Neural progenitor cell (in vitro differentiated cells): ENCODE measurements at regions not wholly inside any gene's neighbourhood (a gene's known extent, or its start where the extent isn't known, plus 50 kb on each side); places are given as distances from the start of the nearest gene placed in this dataset.
A peak's percentile ranks its signal among the peaks of the same experiment; 100 is the strongest.

Source experiments
- DNase-seq: peaks from one replicate; pipeline ENCODE4 v3.0.0-alpha.2; 2016; ENCODE audit warnings: low spot score
- H2AFZ ChIP-seq: fragments of 200-600 bp; sonication (generic); replicated peaks from 2 replicates; pipeline ENCODE4 v1.6.1; 2016; ENCODE audit warnings: antibody characterized with exemption
- H3F3A ChIP-seq: fragments of 200-600 bp; sonication (generic); 2 replicates; pipeline ENCODE4 v1.6.1; 2016; ENCODE audit warnings: antibody characterized with exemption, low read depth
- H3K27ac ChIP-seq: fragments of 200-600 bp; sonication (generic); 2 replicates; pipeline ENCODE4 v1.5.1; 2016; ENCODE audit warnings: mild to moderate bottlenecking
- H3K27me3 ChIP-seq: fragments of 200-600 bp; sonication (generic); 2 replicates; pipeline ENCODE4 v1.6.1; 2016; ENCODE audit warnings: mild to moderate bottlenecking, moderate library complexity
- H3K36me3 ChIP-seq: fragments of 200-600 bp; sonication (generic); 2 replicates; pipeline ENCODE4 v1.5.1; 2016
- H3K4me1 ChIP-seq: fragments of 200-600 bp; sonication (generic); 2 replicates; pipeline ENCODE4 v1.6.1; 2016; ENCODE audit warnings: mixed run types
- H3K4me2 ChIP-seq: fragments of 200-600 bp; sonication (generic); 2 replicates; pipeline ENCODE4 v1.6.1; 2016
- H3K4me3 ChIP-seq: fragments of 200-600 bp; sonication (generic); 2 replicates; pipeline ENCODE4 v1.5.1; 2016
- H3K79me2 ChIP-seq: fragments of 200-600 bp; sonication (generic); 2 replicates; pipeline ENCODE4 v1.6.1; 2016; ENCODE audit warnings: low read depth
- H3K9ac ChIP-seq: fragments of 200-600 bp; sonication (generic); 2 replicates; pipeline ENCODE4 v1.6.1; 2016
- H3K9me3 ChIP-seq: fragments of 200-600 bp; sonication (generic); 2 replicates; pipeline ENCODE4 v1.5.1; 2016; ENCODE audit warnings: low read depth
- H4K20me1 ChIP-seq: fragments of 200-600 bp; sonication (generic); 2 replicates; pipeline ENCODE4 v1.6.1; 2016; ENCODE audit warnings: low read depth
- H3K27ac Mint-ChIP-seq: 3 replicates; pipeline ENCODE4 v1.8.0; 2021; ENCODE audit warnings: mixed read lengths
- H3K27me3 Mint-ChIP-seq: 2 replicates; pipeline ENCODE4 v1.8.0; 2022; ENCODE audit warnings: low read depth, mild to moderate bottlenecking, inconsistent platforms, moderate library complexity, mixed read lengths; ENCODE audit not compliant: insufficient read depth
- H3K36me3 Mint-ChIP-seq: 3 replicates; pipeline ENCODE4 v1.8.0; 2021; ENCODE audit warnings: mixed read lengths
- H3K4me1 Mint-ChIP-seq: 3 replicates; pipeline ENCODE4 v1.8.0; 2021; ENCODE audit warnings: mixed read lengths
- H3K4me3 Mint-ChIP-seq: 3 replicates; pipeline ENCODE4 v1.8.0; 2021; ENCODE audit warnings: mild to moderate bottlenecking, moderate library complexity, mixed read lengths
- H3K9me3 Mint-ChIP-seq: 3 replicates; pipeline ENCODE4 v1.8.0; 2020; ENCODE audit warnings: mixed read lengths
- EZH2 ChIP-seq: fragments of 200-600 bp; sonication (generic); IDR thresholded peaks from 2 replicates; pipeline ENCODE4 v1.6.1; 2017; ENCODE audit warnings: antibody characterized with exemption, mild to moderate bottlenecking, moderate library complexity
- EZH2phosphoT487 ChIP-seq: fragments of 200-600 bp; sonication (generic); IDR thresholded peaks from 2 replicates; pipeline ENCODE4 v1.6.1; 2017; ENCODE audit warnings: antibody characterized with exemption
- TF ChIP-seq, protein P1 (sequence below): fragments of 200-600 bp; sonication (generic); IDR thresholded peaks from 2 replicates; pipeline ENCODE4 v1.5.1; 2017; ENCODE audit warnings: antibody characterized with exemption, mild to moderate bottlenecking

DNA sequence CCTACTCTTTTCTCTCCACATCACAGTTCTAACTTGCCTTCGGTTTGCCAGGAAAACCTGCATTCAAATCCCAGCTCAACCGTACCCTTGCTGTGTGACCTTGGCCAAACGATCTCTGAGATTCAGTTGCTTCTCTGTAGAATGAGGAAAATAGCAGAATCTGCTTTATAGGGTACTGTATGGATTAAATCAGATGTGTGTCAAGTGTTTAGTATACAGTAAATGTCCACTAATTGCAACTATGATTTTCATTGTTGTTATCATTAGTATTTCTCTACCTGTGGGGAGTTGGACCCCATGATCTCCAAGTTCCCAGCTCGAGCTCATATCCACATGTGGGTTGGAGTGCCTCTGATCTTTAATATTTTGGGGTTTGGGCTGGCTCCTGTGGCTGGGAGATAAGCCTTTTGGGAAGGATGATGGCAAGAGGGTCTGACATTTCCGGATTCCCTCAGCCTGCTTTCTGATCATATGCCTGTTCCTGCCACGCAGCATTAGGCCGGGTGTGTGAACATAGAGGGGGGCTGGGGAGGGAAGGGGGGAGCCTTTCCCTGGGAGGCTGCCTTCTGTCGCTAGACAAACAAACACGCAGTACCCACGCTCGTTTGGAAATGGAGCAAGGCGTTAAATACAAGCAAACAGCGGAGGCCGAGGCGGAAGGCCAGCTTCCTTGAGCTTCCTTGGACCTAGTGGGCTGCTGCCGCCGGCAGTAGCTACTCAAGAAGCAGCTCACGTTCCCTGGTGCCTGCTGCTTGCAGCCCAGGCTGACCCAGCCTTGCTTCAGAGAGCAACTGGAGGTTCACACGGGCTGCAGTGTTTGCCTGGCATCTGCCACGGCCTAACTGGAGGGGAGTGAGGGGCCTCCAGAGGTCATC lies 213.5 kb upstream of the LHX5 start:
- no peaks in the 10 kb centered on the region for H3K36me3 Mint-ChIP-seq
- Histone ChIP-seq H3K4me3 (no peak overlapping the region), H4K20me1 (no peaks in the 10 kb centered on the region), H3K36me3 (no peaks in the 10 kb centered on the region), H3K9me3 (no peaks in the 10 kb centered on the region), H3K27me3 (no peaks in the 10 kb centered on the region), H3F3A (peaks cover 13% of the 10 kb centered on the region), H2AFZ (peak overlapping the region; percentile 57), H3K27ac (no peak overlapping the region), H3K9ac (no peak overlapping the region), H3K79me2 (no peaks in the 10 kb centered on the region), H3K4me2 (no peak overlapping the region), H3K4me1 (peaks cover 9% of the 10 kb centered on the region)
- DNase-seq: no peak
- H3K9me3 Mint-ChIP-seq: no peaks in the 10 kb centered on the region
- peaks cover 20% of the 10 kb centered on the region for H3K4me1 Mint-ChIP-seq
- H3K4me3 Mint-ChIP-seq: peak overlapping the region; percentile 11
- no peak for TF ChIP-seq EZH2phosphoT487
- TF ChIP-seq, protein P1, sequence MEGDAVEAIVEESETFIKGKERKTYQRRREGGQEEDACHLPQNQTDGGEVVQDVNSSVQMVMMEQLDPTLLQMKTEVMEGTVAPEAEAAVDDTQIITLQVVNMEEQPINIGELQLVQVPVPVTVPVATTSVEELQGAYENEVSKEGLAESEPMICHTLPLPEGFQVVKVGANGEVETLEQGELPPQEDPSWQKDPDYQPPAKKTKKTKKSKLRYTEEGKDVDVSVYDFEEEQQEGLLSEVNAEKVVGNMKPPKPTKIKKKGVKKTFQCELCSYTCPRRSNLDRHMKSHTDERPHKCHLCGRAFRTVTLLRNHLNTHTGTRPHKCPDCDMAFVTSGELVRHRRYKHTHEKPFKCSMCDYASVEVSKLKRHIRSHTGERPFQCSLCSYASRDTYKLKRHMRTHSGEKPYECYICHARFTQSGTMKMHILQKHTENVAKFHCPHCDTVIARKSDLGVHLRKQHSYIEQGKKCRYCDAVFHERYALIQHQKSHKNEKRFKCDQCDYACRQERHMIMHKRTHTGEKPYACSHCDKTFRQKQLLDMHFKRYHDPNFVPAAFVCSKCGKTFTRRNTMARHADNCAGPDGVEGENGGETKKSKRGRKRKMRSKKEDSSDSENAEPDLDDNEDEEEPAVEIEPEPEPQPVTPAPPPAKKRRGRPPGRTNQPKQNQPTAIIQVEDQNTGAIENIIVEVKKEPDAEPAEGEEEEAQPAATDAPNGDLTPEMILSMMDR: no peak
- TF ChIP-seq EZH2: no peak
- peaks cover 9% of the 10 kb centered on the region for H3K27me3 Mint-ChIP-seq
- peak overlapping the region; percentile 93 for H3K27ac Mint-ChIP-seq

GRCh38 chr12:113684053-113684907 lies 212.6 kb upstream of the LHX5 start:
- Histone ChIP-seq H3K9ac (no peak overlapping the region), H3K9me3 (no peaks in the 10 kb centered on the region), H3K36me3 (no peaks in the 10 kb centered on the region), H3K27me3 (no peaks in the 10 kb centered on the region), H3K4me2 (peak overlapping the region; percentile 22), H2AFZ (no peak overlapping the region), H3K4me3 (no peak overlapping the region), H3F3A (peaks cover 15% of the 10 kb centered on the region), H3K27ac (no peak overlapping the region), H4K20me1 (no peaks in the 10 kb centered on the region), H3K4me1 (peaks cover 9% of the 10 kb centered on the region), H3K79me2 (no peaks in the 10 kb centered on the region)
- peak overlapping the region; percentile 50 for H3K27ac Mint-ChIP-seq
- no peaks in the 10 kb centered on the region for H3K9me3 Mint-ChIP-seq
- H3K36me3 Mint-ChIP-seq: no peaks in the 10 kb centered on the region
- peak overlapping the region; percentile 11 for H3K4me3 Mint-ChIP-seq
- peaks cover 20% of the 10 kb centered on the region for H3K4me1 Mint-ChIP-seq
- TF ChIP-seq EZH2 (no peak), EZH2phosphoT487 (no peak)
- TF ChIP-seq, protein P1: no peak
- peaks cover 9% of the 10 kb centered on the region for H3K27me3 Mint-ChIP-seq
- DNase-seq: peak; percentile 73

GRCh38 chr12:113683574-113683973 lies 211.9 kb upstream of the LHX5 start:
- Histone ChIP-seq H3K9me3 (no peaks in the 10 kb centered on the region), H3K36me3 (no peaks in the 10 kb centered on the region), H3F3A (peaks cover 15% of the 10 kb centered on the region), H3K4me2 (no peak overlapping the region), H3K9ac (no peak overlapping the region), H3K4me3 (no peak overlapping the region), H3K4me1 (peaks cover 9% of the 10 kb centered on the region), H3K27ac (no peak overlapping the region), H3K27me3 (no peaks in the 10 kb centered on the region), H4K20me1 (no peaks in the 10 kb centered on the region), H3K79me2 (no peaks in the 10 kb centered on the region), H2AFZ (no peak overlapping the region)
- no peaks in the 10 kb centered on the region for H3K9me3 Mint-ChIP-seq
- peak overlapping the region; percentile 88 for H3K27ac Mint-ChIP-seq
- H3K36me3 Mint-ChIP-seq: no peaks in the 10 kb centered on the region
- H3K4me3 Mint-ChIP-seq: no peak overlapping the region
- no peak for TF ChIP-seq EZH2
- TF ChIP-seq, protein P1: no peak
- TF ChIP-seq EZH2phosphoT487: no peak
- peaks cover 20% of the 10 kb centered on the region for H3K4me1 Mint-ChIP-seq
- H3K27me3 Mint-ChIP-seq: peaks cover 7% of the 10 kb centered on the region
- DNase-seq: no peak
